ENCODE measurements at regions not wholly inside any gene's neighbourhood (a gene's known extent, or its start where the extent isn't known, plus 50 kb on each side); places are given as distances from the start of the nearest gene placed in this dataset.

- H3K4me3 ChIP-seq, result no peak overlapping the region
- H3K4me1 ChIP-seq (ENCODE audit: insufficient read depth), result peaks cover 21% of the 10 kb centered on the region
- H3K4me2 ChIP-seq (ENCODE audit: unreplicated experiment), result no peak overlapping the region
- no peak overlapping the region for H3K27ac ChIP-seq
- H3K36me3 ChIP-seq (ENCODE audit: low read depth), result no peaks in the 10 kb centered on the region
- no peak overlapping the region for H2AFZ ChIP-seq
- in situ Hi-C loops (cut with MboI), result no loop called here
- TF ChIP-seq EZH2phosphoT487 (IDR thresholded peaks at IDR 0.05; ENCODE audit: insufficient read depth, low read depth) (no peak), EZH2 (IDR thresholded peaks at IDR 0.05; ENCODE audit: insufficient read depth, poor library complexity, severe bottlenecking) (no peak)
- no peaks in the 10 kb centered on the region for H3K9me2 ChIP-seq (ENCODE audit: insufficient read depth)
- H3K9me3 ChIP-seq (ENCODE audit: low read depth), result no peaks in the 10 kb centered on the region
- no peak for DNase-seq
- 0 out of 2 replicates have a peak, but pooled peaks cover 5% of the 10 kb centered on the region for H3F3A ChIP-seq (ENCODE audit: insufficient read depth)
- WGBS, 2 experiments (ENCODE audit: low coverage in 1 of 2, low lambda C conversion rate in 2 of 2, missing lambda C conversion rate in 2 of 2), result 42 to 47% methylated on average over 2 of the region's 2 CpGs
- no peaks in the 10 kb centered on the region for H4K20me1 ChIP-seq (ENCODE audit: insufficient read depth)
- H3K27me3 ChIP-seq (replicated peaks; ENCODE audit: insufficient read depth), result no peaks in the 10 kb centered on the region
- no peaks in the 10 kb centered on the region for H3K79me2 ChIP-seq (ENCODE audit: insufficient read depth)
- no peak overlapping the region for H3K9ac ChIP-seq
Measured at GRCh38 chr1:224061436-224061835, 52.5 kb upstream of the FBXO28 start.

- H2AFZ ChIP-seq, result no peak overlapping the region
- no peaks in the 10 kb centered on the region for H4K20me1 ChIP-seq (ENCODE audit: insufficient read depth)
- H3K4me2 ChIP-seq (ENCODE audit: unreplicated experiment), result no peak overlapping the region
- no peak overlapping the region for H3K27ac ChIP-seq
- TF ChIP-seq EZH2phosphoT487 (IDR thresholded peaks at IDR 0.05; ENCODE audit: insufficient read depth, low read depth) (no peak), EZH2 (IDR thresholded peaks at IDR 0.05; ENCODE audit: insufficient read depth, poor library complexity, severe bottlenecking) (no peak)
- peaks cover 13% of the 10 kb centered on the region for H3K4me1 ChIP-seq (ENCODE audit: insufficient read depth)
- H3F3A ChIP-seq (ENCODE audit: insufficient read depth), result 0 out of 2 replicates have a peak, but pooled peaks cover under 1% of the 10 kb centered on the region
- in situ Hi-C loops (cut with MboI), result no loop called here
- no peak overlapping the region for H3K9ac ChIP-seq
- no peaks in the 10 kb centered on the region for H3K9me2 ChIP-seq (ENCODE audit: insufficient read depth)
- no peaks in the 10 kb centered on the region for H3K79me2 ChIP-seq (ENCODE audit: insufficient read depth)
- 99% methylated on average over 6 of the region's 6 CpGs for WGBS, 2 experiments (ENCODE audit: low coverage in 1 of 2, low lambda C conversion rate in 2 of 2, missing lambda C conversion rate in 2 of 2)
- DNase-seq, result no peak
- H3K27me3 ChIP-seq (replicated peaks; ENCODE audit: insufficient read depth), result no peaks in the 10 kb centered on the region
- no peak overlapping the region for H3K4me3 ChIP-seq
- H3K9me3 ChIP-seq (ENCODE audit: low read depth), result no peaks in the 10 kb centered on the region
- H3K36me3 ChIP-seq (ENCODE audit: low read depth), result no peaks in the 10 kb centered on the region
Measured at GRCh38 chr1:224059897-224060427, 53.9 kb upstream of the FBXO28 start.

GRCh38 chr1:224058303-224058702, 55.6 kb upstream of the FBXO28 start:
- 25 to 32% methylated on average over 5 of the region's 5 CpGs for WGBS, 2 experiments (ENCODE audit: low coverage in 1 of 2, low lambda C conversion rate in 2 of 2, missing lambda C conversion rate in 2 of 2)
- in situ Hi-C loops (cut with MboI), result no loop called here
- Histone ChIP-seq H3K27me3 (replicated peaks; ENCODE audit: insufficient read depth) (no peaks in the 10 kb centered on the region), H3F3A (ENCODE audit: insufficient read depth) (no peaks in the 10 kb centered on the region), H3K27ac (no peak overlapping the region), H3K4me2 (ENCODE audit: unreplicated experiment) (no peak overlapping the region), H3K4me3 (no peak overlapping the region), H3K36me3 (ENCODE audit: low read depth) (no peaks in the 10 kb centered on the region), H3K9ac (no peak overlapping the region), H3K79me2 (ENCODE audit: insufficient read depth) (no peaks in the 10 kb centered on the region), H3K9me3 (ENCODE audit: low read depth) (no peaks in the 10 kb centered on the region), H3K4me1 (ENCODE audit: insufficient read depth) (peaks cover 8% of the 10 kb centered on the region; the same call in 1 of the 2 replicates), H3K9me2 (ENCODE audit: insufficient read depth) (no peaks in the 10 kb centered on the region), H4K20me1 (ENCODE audit: insufficient read depth) (no peaks in the 10 kb centered on the region), H2AFZ (no peak overlapping the region)
- DNase-seq, result peak; percentile 70
- no peak for TF ChIP-seq EZH2phosphoT487 (IDR thresholded peaks at IDR 0.05; ENCODE audit: insufficient read depth, low read depth)
- TF ChIP-seq EZH2 (IDR thresholded peaks at IDR 0.05; ENCODE audit: insufficient read depth, poor library complexity, severe bottlenecking), result no peak

GRCh38 chr1:224057461-224058199, 56.3 kb upstream of the FBXO28 start:
- Histone ChIP-seq H3K4me2 (ENCODE audit: unreplicated experiment) (no peak overlapping the region), H4K20me1 (ENCODE audit: insufficient read depth) (no peaks in the 10 kb centered on the region), H3K9me2 (ENCODE audit: insufficient read depth) (no peaks in the 10 kb centered on the region), H3K27me3 (replicated peaks; ENCODE audit: insufficient read depth) (no peaks in the 10 kb centered on the region), H3K9ac (no peak overlapping the region), H3K4me3 (no peak overlapping the region), H3K36me3 (ENCODE audit: low read depth) (no peaks in the 10 kb centered on the region), H3F3A (ENCODE audit: insufficient read depth) (no peaks in the 10 kb centered on the region), H2AFZ (no peak overlapping the region), H3K79me2 (ENCODE audit: insufficient read depth) (no peaks in the 10 kb centered on the region), H3K27ac (no peak overlapping the region), H3K4me1 (ENCODE audit: insufficient read depth) (peaks cover 8% of the 10 kb centered on the region; the same call in 1 of the 2 replicates), H3K9me3 (ENCODE audit: low read depth) (no peaks in the 10 kb centered on the region)
- in situ Hi-C loops (cut with MboI), result no loop called here
- TF ChIP-seq EZH2phosphoT487 (IDR thresholded peaks at IDR 0.05; ENCODE audit: insufficient read depth, low read depth), result no peak
- TF ChIP-seq EZH2 (IDR thresholded peaks at IDR 0.05; ENCODE audit: insufficient read depth, poor library complexity, severe bottlenecking), result no peak
- no peak for DNase-seq
- 64% methylated on average over 7 of the region's 7 CpGs for WGBS, 2 experiments (ENCODE audit: low coverage in 1 of 2, low lambda C conversion rate in 2 of 2, missing lambda C conversion rate in 2 of 2)
